ENCODE measurements at regions not wholly inside any gene's neighbourhood (a gene's known extent, or its start where the extent isn't known, plus 50 kb on each side); places are given as distances from the start of the nearest gene placed in this dataset.

DNA sequence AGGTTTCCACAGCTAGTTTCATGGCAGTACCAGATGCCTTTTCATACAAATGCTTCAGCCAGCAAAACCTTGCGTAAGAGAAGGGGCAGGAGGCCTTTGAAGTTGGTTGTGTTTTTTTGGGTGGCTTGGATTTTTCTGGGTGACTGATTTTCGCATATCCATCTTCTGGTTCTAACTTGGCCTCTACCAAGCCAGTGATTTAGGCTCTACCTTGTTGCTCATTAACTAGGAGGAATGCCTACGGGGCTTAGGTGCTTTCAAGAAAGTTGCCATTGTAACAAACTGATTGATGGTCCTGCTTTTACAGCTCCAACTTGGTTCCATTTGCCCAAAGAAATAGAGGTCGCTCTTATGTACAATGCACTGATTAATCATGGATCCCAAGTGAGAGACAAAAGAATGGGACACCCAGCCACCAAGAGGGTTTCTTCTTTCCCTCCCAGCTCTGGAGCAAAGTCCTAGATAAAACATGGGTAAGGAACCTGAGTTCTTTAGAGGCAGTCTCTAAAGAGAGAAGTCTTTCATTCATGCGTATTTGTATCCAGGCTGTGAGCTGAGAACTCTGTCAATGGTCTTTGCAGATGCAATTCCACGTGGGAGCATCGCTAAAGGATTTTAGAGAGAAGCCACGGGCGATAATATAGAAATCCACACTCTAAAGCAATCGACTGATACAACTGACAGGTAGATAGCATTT is 92.1 kb upstream of the FGFR2 start:
- no peaks in the 10 kb centered on the region for H3F3A ChIP-seq (ENCODE audit: control insufficient read depth, insufficient read depth)
- no peaks in the 10 kb centered on the region for H3K4me1 ChIP-seq (ENCODE audit: control insufficient read depth, low read length)
- no peak overlapping the region for H3K4me2 ChIP-seq (ENCODE audit: low read length)
- no peaks in the 10 kb centered on the region for H3K9me2 ChIP-seq (replicated peaks; ENCODE audit: control insufficient read depth, low read length)
- H3K36me3 ChIP-seq (ENCODE audit: control insufficient read depth, low read length): no peaks in the 10 kb centered on the region
- H3K79me2 ChIP-seq (ENCODE audit: control insufficient read depth, low read length): no peaks in the 10 kb centered on the region
- H4K20me1 ChIP-seq (ENCODE audit: control insufficient read depth, insufficient read depth, low read depth, low read length): no peaks in the 10 kb centered on the region
- no peak overlapping the region for H3K4me3 ChIP-seq (ENCODE audit: low read length)
- no peak overlapping the region for H3K27ac ChIP-seq (ENCODE audit: low read depth, low read length)
- no peaks in the 10 kb centered on the region for H3K9me3 ChIP-seq (ENCODE audit: control insufficient read depth, insufficient read depth, low read length)
- TF ChIP-seq EZH2phosphoT487 (IDR thresholded peaks at IDR 0.05; ENCODE audit: borderline replicate concordance, low read length): no peak
- TF ChIP-seq, protein P1, sequence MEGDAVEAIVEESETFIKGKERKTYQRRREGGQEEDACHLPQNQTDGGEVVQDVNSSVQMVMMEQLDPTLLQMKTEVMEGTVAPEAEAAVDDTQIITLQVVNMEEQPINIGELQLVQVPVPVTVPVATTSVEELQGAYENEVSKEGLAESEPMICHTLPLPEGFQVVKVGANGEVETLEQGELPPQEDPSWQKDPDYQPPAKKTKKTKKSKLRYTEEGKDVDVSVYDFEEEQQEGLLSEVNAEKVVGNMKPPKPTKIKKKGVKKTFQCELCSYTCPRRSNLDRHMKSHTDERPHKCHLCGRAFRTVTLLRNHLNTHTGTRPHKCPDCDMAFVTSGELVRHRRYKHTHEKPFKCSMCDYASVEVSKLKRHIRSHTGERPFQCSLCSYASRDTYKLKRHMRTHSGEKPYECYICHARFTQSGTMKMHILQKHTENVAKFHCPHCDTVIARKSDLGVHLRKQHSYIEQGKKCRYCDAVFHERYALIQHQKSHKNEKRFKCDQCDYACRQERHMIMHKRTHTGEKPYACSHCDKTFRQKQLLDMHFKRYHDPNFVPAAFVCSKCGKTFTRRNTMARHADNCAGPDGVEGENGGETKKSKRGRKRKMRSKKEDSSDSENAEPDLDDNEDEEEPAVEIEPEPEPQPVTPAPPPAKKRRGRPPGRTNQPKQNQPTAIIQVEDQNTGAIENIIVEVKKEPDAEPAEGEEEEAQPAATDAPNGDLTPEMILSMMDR (IDR thresholded peaks at IDR 0.05; ENCODE audit: low read depth, low read length, poor library complexity, severe bottlenecking): no peak
- peaks cover 7% of the 10 kb centered on the region; the same call in 1 of the 2 replicates for H3K27me3 ChIP-seq (ENCODE audit: control insufficient read depth, low read length)

DNA sequence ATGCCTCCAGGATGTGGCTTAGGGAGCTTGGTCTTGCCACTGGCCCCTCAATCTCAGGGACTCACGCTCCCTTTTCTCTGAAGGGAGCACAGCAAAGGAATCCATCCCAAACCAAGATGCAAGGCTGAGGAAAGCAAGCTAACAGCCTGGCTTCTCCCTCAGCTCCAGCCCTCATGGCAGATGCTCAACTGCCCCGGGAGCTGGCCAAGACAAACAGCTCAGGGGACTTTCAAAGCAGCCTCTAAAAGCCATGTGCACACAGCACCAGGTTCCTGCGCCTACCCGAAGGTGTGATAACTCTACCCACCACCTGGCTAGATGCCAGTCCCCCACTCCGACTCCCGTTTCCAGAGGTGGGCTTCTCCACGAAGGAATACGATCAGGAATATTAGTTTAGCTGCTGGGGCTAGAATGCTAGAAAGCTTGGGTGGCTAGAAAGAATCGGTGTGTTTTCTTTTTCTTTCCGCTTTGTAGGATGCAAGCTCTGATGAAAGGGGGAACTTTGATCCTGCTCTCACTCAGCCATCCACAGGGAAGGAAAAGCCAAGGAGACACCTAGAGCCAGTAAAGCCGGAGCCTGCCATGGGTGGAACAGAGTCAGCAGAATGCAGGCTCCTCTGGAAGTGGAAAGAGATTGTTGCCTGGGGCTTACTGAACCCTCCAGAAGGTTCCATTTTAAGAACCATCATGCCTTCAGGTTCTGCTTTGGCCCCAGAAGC is 89.0 kb upstream of the FGFR2 start:
- no peak for TF ChIP-seq EZH2phosphoT487 (IDR thresholded peaks at IDR 0.05; ENCODE audit: borderline replicate concordance, low read length)
- TF ChIP-seq, protein P1 (IDR thresholded peaks at IDR 0.05; ENCODE audit: low read depth, low read length, poor library complexity, severe bottlenecking): no peak
- H3K9me3 ChIP-seq (ENCODE audit: control insufficient read depth, insufficient read depth, low read length): no peaks in the 10 kb centered on the region
- no peaks in the 10 kb centered on the region for H3K36me3 ChIP-seq (ENCODE audit: control insufficient read depth, low read length)
- H3K79me2 ChIP-seq (ENCODE audit: control insufficient read depth, low read length): no peaks in the 10 kb centered on the region
- no peak overlapping the region for H3K27ac ChIP-seq (ENCODE audit: low read depth, low read length)
- no peaks in the 10 kb centered on the region for H3F3A ChIP-seq (ENCODE audit: control insufficient read depth, insufficient read depth)
- H4K20me1 ChIP-seq (ENCODE audit: control insufficient read depth, insufficient read depth, low read depth, low read length): no peaks in the 10 kb centered on the region
- no peak overlapping the region for H3K4me2 ChIP-seq (ENCODE audit: low read length)
- H3K9me2 ChIP-seq (replicated peaks; ENCODE audit: control insufficient read depth, low read length): no peaks in the 10 kb centered on the region
- no peak overlapping the region for H3K4me3 ChIP-seq (ENCODE audit: low read length)
- H3K4me1 ChIP-seq (ENCODE audit: control insufficient read depth, low read length): no peaks in the 10 kb centered on the region
- H3K27me3 ChIP-seq (ENCODE audit: control insufficient read depth, low read length): peaks cover 7% of the 10 kb centered on the region; the same call in 1 of the 2 replicates

DNA sequence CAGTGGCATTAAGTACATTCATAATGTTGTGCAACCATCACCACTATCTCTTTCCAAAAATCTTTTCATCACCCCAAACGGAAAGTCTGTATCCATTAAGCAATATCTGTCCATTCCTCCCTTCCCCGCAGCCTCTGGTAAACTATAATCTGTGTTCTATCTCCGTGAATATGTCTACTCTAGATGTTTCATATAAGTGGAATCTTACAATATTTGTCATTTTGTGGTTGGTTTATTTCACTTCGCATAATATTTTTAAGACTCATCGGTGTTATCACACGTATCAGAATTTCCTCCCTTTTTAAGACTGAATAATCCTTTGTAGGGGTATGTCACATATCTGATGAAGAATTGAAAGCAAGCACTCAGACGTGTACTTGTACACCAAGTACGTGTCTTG is 86.0 kb upstream of the FGFR2 start:
- H3K9me2 ChIP-seq (replicated peaks; ENCODE audit: control insufficient read depth, low read length): no peaks in the 10 kb centered on the region
- H3K27ac ChIP-seq (ENCODE audit: low read depth, low read length): no peak overlapping the region
- H3K36me3 ChIP-seq (ENCODE audit: control insufficient read depth, low read length): no peaks in the 10 kb centered on the region
- no peaks in the 10 kb centered on the region for H3K4me1 ChIP-seq (ENCODE audit: control insufficient read depth, low read length)
- H3K27me3 ChIP-seq (ENCODE audit: control insufficient read depth, low read length): no peaks in the 10 kb centered on the region
- no peak for TF ChIP-seq EZH2phosphoT487 (IDR thresholded peaks at IDR 0.05; ENCODE audit: borderline replicate concordance, low read length)
- TF ChIP-seq, protein P1 (IDR thresholded peaks at IDR 0.05; ENCODE audit: low read depth, low read length, poor library complexity, severe bottlenecking): no peak
- no peaks in the 10 kb centered on the region for H3K9me3 ChIP-seq (ENCODE audit: control insufficient read depth, insufficient read depth, low read length)
- H4K20me1 ChIP-seq (ENCODE audit: control insufficient read depth, insufficient read depth, low read depth, low read length): no peaks in the 10 kb centered on the region
- H3K79me2 ChIP-seq (ENCODE audit: control insufficient read depth, low read length): no peaks in the 10 kb centered on the region
- H3K4me2 ChIP-seq (ENCODE audit: low read length): no peak overlapping the region
- H3K4me3 ChIP-seq (ENCODE audit: low read length): no peak overlapping the region
- no peaks in the 10 kb centered on the region for H3F3A ChIP-seq (ENCODE audit: control insufficient read depth, insufficient read depth)
